ENCODE measurements at regions not wholly inside any gene's neighbourhood (a gene's known extent, or its start where the extent isn't known, plus 50 kb on each side); places are given as distances from the start of the nearest gene placed in this dataset.

- H3K36me3 ChIP-seq (ENCODE audit: low read depth) = no peaks in the 10 kb centered on the region
- ChIA-PET POLR2A (ENCODE audit: unreplicated experiment) (interaction anchor here (0.7 kb wide), 1 partner anchor 303 kb away, joined by 3 read pairs; no protein-coding TSS in a partner anchor), CTCF (no interaction called here)
- no peaks in the 10 kb centered on the region for H3F3A ChIP-seq (ENCODE audit: insufficient read depth, low read depth)
- no peak overlapping the region for H3K4me2 ChIP-seq
- H4K20me1 ChIP-seq (ENCODE audit: insufficient read depth) = no peaks in the 10 kb centered on the region
- no peak overlapping the region for H3K4me3 ChIP-seq
- no peaks in the 10 kb centered on the region for H3K4me1 ChIP-seq (replicated peaks; ENCODE audit: insufficient read depth)
- no peaks in the 10 kb centered on the region for H3K79me2 ChIP-seq (ENCODE audit: low read depth)
- intact Hi-C loops (cut with micrococcal nuclease; ENCODE audit: unreplicated experiment) = no loop called here
- TF ChIP-seq CTCF (conservative IDR thresholded peaks at IDR 0.05) (no peak), EZH2 (IDR thresholded peaks at IDR 0.05; ENCODE audit: low read depth) (no peak)
- H3K27ac ChIP-seq = no peak overlapping the region
- H3K27me3 ChIP-seq (ENCODE audit: insufficient read depth, low read depth) = no peaks in the 10 kb centered on the region
- no peak for DNase-seq
- no peaks in the 10 kb centered on the region for H3K9me2 ChIP-seq (ENCODE audit: insufficient read depth)
- no peak overlapping the region for H2AFZ ChIP-seq
- no peaks in the 10 kb centered on the region for H3K9me3 ChIP-seq (ENCODE audit: insufficient read depth, low read depth)
- no TSS peak for BruUV-seq (replicated peaks)
Measured at GRCh38 chr9:32015795-32016194, 368.6 kb upstream of the ACO1 start.

GRCh38 chr9:32045513-32045912 is 338.9 kb upstream of the ACO1 start:
- CTCF ChIA-PET = no interaction called here
- intact Hi-C loops (cut with micrococcal nuclease; ENCODE audit: unreplicated experiment) = no loop called here
- no peak overlapping the region for H3K4me2 ChIP-seq
- no peaks in the 10 kb centered on the region for H3F3A ChIP-seq (ENCODE audit: insufficient read depth, low read depth)
- no peak overlapping the region for H2AFZ ChIP-seq
- DNase-seq = no peak
- no peaks in the 10 kb centered on the region for H4K20me1 ChIP-seq (ENCODE audit: insufficient read depth)
- POLR2A ChIA-PET (ENCODE audit: unreplicated experiment) = no interaction called here
- TF ChIP-seq EZH2 (IDR thresholded peaks at IDR 0.05; ENCODE audit: low read depth) = no peak
- no peak for TF ChIP-seq CTCF (conservative IDR thresholded peaks at IDR 0.05)
- H3K27ac ChIP-seq = no peak overlapping the region
- no peak overlapping the region for H3K4me3 ChIP-seq
- H3K36me3 ChIP-seq (ENCODE audit: low read depth) = no peaks in the 10 kb centered on the region
- H3K9me2 ChIP-seq (ENCODE audit: insufficient read depth) = no peaks in the 10 kb centered on the region
- H3K4me1 ChIP-seq (replicated peaks; ENCODE audit: insufficient read depth) = no peaks in the 10 kb centered on the region
- no TSS peak for BruUV-seq (replicated peaks)
- H3K9me3 ChIP-seq (ENCODE audit: insufficient read depth, low read depth) = no peaks in the 10 kb centered on the region
- H3K79me2 ChIP-seq (ENCODE audit: low read depth) = no peaks in the 10 kb centered on the region
- H3K27me3 ChIP-seq (ENCODE audit: insufficient read depth, low read depth) = no peaks in the 10 kb centered on the region

- no peak overlapping the region for H2AFZ ChIP-seq
- no peak overlapping the region for H3K4me2 ChIP-seq
- no peaks in the 10 kb centered on the region for H3K36me3 ChIP-seq (ENCODE audit: low read depth)
- intact Hi-C loops (cut with micrococcal nuclease; ENCODE audit: unreplicated experiment) = no loop called here
- POLR2A ChIA-PET (ENCODE audit: unreplicated experiment) = no interaction called here
- H3K27ac ChIP-seq = no peak overlapping the region
- no peaks in the 10 kb centered on the region for H3K9me3 ChIP-seq (ENCODE audit: insufficient read depth, low read depth)
- DNase-seq = no peak
- no peaks in the 10 kb centered on the region for H4K20me1 ChIP-seq (ENCODE audit: insufficient read depth)
- H3F3A ChIP-seq (ENCODE audit: insufficient read depth, low read depth) = no peaks in the 10 kb centered on the region
- no peaks in the 10 kb centered on the region for H3K79me2 ChIP-seq (ENCODE audit: low read depth)
- TF ChIP-seq CTCF (conservative IDR thresholded peaks at IDR 0.05) = no peak
- no peak for TF ChIP-seq EZH2 (IDR thresholded peaks at IDR 0.05; ENCODE audit: low read depth)
- no peaks in the 10 kb centered on the region for H3K4me1 ChIP-seq (replicated peaks; ENCODE audit: insufficient read depth)
- no peaks in the 10 kb centered on the region for H3K27me3 ChIP-seq (ENCODE audit: insufficient read depth, low read depth)
- CTCF ChIA-PET = no interaction called here
- BruUV-seq (replicated peaks) = no TSS peak
- H3K9me2 ChIP-seq (ENCODE audit: insufficient read depth) = no peaks in the 10 kb centered on the region
- no peak overlapping the region for H3K4me3 ChIP-seq
Measured at GRCh38 chr9:32067261-32067660, 317.2 kb upstream of the ACO1 start.

Data from PC-9 (cell line).